ENCODE measurements at regions not wholly inside any gene's neighbourhood (a gene's known extent, or its start where the extent isn't known, plus 50 kb on each side); places are given as distances from the start of the nearest gene placed in this dataset.

GRCh38 chr11:133693110-133693509, 152.2 kb downstream of the SPATA19 start:
- no peak for DNase-seq

DNA sequence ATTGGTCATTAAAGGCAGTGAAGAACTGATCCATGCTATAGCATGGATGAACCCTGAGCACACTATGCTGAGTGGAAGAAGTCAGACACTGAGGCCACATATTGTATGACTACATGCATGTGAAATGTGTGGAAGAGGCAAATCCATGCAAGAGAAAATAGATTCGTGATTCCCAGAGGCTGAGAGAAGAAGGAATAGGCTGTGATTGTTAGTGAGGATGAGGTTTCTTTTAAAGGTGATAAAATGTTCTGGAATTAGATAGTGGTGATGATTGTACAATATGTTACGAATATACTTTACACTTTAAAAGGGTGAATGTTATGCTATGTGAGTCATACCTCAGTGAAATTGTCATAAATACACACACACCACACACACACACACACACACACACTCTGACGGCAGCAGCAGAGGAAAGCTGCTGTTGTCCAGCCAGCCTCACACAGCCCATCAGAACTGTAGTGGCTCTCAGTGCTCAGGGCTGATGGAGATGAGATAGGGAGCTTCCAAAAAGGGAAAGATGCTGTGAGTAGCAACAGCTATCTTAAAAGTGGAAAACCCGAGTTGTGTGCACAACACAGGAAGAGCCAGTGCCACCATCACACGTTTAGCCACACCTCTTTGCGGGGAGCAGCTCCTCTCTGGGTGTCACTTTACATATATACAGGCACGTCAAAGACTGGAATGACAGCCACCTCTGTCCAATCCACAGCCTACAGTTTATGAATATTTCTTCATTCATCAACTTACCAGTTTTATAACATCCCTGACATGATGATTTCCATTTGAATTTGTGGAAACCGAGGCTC, 153.0 kb downstream of the SPATA19 start:
- no peak for DNase-seq

DNA sequence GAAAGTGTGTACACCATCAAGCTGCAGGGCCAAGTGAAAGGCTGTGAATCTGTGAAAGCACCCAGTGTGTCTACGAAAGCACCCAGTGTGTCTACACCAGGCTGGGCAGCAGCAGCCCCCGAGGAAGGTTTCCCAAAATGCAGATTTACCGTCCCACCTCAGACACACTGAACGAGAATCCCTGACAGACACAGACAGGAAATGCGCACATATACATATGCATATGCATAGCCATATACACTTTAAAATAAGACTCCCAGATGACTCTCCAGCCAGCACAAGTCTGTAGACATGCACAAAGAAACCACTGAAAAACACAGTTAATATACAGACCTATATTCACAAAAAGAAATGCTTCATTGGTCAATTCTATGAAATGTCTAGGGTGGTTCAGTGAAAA, 155.5 kb upstream of the OPCML start:
- DNase-seq: no peak

DNA sequence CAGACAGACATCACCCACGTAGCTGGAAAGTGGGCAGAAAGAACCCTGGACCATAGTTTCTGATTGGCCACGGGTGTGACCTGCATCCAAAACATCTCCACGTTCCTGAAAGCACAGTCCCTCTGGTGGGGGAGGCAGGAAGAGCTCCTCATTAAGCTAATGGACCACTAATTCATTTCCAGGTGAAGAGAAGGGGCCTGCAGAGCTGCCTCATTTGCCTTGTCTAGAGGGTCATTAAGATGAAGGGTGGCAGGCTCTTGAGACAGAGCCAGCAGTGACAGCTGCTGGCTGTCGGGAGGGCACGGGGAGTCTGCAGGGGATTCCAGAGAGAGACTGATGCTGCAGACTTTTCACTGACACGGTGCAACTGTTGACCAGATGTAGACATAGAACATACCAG, 149.6 kb upstream of the OPCML start:
- no peak for DNase-seq

- DNase-seq: no peak
Observed at GRCh38 chr11:133679896-133680295, 147.6 kb upstream of the OPCML start.

GRCh38 chr11:133678191-133678590, 145.9 kb upstream of the OPCML start:
- DNase-seq: no peak

DNA sequence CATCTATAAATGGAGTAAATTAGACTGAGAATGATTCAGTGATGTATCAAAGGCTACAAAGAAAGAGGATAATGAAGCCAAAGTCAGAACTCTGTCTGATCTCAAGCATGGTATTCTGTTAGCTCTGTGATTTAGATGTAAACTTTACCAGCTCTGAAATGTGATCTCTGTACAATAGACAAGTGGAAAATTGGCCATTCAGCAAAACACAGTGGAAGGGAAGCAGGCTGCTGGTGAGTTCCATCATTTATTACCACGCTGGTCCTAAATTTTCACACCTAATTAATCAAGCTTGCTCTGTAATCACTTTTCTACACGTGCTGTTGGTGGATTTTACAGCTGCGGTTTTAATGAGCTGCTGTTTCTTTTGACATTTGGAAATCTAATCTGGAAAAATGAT, 145.1 kb upstream of the OPCML start:
- DNase-seq: no peak

DNA sequence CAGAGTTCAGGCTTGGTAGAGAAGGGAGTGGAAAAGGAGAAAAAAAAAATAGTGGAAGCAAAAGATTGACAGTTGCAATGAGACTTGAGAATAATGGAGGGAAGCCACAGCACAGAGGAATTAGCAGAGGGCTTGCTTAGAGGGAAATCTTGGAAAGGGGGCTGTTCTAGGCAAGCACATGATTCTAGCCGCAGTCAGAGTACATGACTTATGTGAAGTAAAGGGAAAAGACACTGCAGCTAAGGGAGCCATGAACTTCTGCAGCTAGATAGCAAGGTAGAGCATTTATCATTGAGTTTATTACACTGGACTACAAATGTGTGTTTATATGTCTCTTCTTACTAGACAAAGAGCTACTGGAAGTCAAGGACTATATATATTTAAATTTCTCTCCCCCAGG, 144.0 kb upstream of the OPCML start:
- no peak for DNase-seq

DNA sequence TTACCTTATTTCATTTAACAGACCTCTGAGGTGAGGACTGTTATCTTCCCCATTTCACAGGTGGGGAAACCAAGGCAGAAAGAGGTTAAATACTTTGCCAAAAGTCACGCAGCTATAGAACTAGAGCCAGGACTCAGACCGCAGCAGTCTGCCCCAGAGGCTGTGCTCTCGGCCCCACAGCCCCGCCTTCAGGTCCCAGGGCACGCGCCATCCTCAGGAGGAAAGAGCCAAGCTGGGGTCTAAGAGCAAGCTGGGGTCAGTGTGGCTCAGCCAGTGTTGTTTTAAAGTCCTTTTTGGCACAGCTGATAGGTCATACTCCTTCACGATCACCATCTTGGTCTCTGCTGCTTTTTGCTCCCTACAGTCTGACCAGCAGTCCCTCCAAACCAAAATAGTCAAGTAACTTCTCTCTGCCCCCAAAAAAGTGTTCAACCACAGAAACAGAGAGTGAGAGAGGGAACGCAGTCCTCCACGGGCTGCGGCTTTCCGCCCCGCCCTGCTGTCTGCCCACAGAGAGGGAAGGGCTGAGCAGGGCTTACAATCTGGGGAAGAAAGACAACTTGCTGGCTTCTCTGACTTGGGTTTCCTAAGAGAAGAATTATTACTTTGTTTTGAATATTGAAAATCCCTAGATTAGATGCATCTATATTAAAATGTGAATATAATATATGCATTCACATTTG, 137.2 kb upstream of the OPCML start:
- no peak for DNase-seq

- no peak for DNase-seq
Observed at GRCh38 chr11:133663135-133663985, 131.1 kb upstream of the OPCML start.

GRCh38 chr11:133661846-133662245, 129.5 kb upstream of the OPCML start:
- no peak for DNase-seq

- DNase-seq: no peak
Observed at GRCh38 chr11:133660202-133660568, 127.9 kb upstream of the OPCML start.

GRCh38 chr11:133659538-133660201, 127.4 kb upstream of the OPCML start:
- DNase-seq: peak; percentile 62

GRCh38 chr11:133657054-133657453, 124.8 kb upstream of the OPCML start:
- no peak for DNase-seq

GRCh38 chr11:133656082-133656635, 123.9 kb upstream of the OPCML start:
- peak; percentile 43 for DNase-seq

GRCh38 chr11:133654630-133655212, 122.4 kb upstream of the OPCML start:
- no peak for DNase-seq

DNA sequence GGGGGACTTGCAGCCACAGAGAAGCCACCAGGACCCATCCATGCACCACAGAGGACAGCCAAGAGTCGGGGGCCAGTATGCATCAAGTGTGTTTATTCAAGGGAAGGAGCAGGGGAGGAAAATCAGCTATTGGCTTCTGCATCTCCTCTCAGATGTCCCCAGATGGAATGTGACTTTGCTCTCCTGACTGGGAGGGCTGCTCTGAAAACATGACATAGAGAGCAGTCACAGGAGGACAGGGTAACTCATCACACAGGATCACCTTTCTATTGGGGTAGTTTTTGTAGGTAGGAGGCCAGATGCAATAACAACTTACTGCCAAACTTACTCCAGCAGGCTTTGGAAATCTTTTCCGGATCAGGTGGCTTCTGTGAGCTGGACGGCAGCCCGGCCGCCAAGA, 121.0 kb upstream of the OPCML start:
- DNase-seq: no peak

- no peak for DNase-seq
Observed at GRCh38 chr11:133650082-133650481, 117.8 kb upstream of the OPCML start.

DNA sequence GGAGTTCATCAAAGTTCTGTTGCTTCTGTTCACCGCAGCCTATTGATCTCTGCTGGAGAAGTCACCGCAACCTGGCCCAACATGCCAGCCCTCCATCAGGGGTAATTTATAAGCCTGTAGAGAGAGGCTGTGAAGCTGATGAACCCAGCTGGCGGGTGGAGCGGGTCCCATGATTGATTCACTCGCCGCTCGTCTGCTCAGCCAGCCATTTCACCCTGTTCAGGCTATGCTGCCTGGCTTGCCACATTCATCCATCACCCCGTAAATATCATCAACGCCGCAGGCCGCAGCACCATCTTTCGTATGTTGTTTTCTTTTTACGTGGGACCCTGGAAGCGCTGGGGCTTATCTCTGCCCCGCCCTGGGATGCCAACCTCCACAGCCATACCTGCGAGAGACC, 116.7 kb upstream of the OPCML start:
- DNase-seq: no peak

GRCh38 chr11:133639408-133639807, 107.1 kb upstream of the OPCML start:
- no peak for DNase-seq

- no peak for DNase-seq
Observed at GRCh38 chr11:133638921-133639320, 106.6 kb upstream of the OPCML start.

GRCh38 chr11:133636711-133637355, 104.5 kb upstream of the OPCML start:
- no peak for DNase-seq

All from DMS53 (cell line).